WTC11 (cell line): ENCODE measurements at regions not wholly inside any gene's neighbourhood (a gene's known extent, or its start where the extent isn't known, plus 50 kb on each side); places are given as distances from the start of the nearest gene placed in this dataset.

Experiments used
- ATAC-seq: fragments of 200-7000 bp; cut with Tn5 transposase; 2 replicates; pipeline ENCODE4 v1.10.0; 2021; ENCODE audit warnings: mild to moderate bottlenecking, moderate library complexity
- CTCF ChIA-PET: fragments of 300-600 bp; sonication (Branson Sonifier 250); formaldehyde crosslinking; loops from one replicate; lab custom pipeline; 2021; ENCODE audit warnings: antibody characterized with exemption; lab: Charles Lee
- POLR2A ChIA-PET: fragments of 350-600 bp; sonication (Branson Sonifier 250); formaldehyde crosslinking; loops from one replicate; lab custom pipeline; 2021; ENCODE audit warnings: antibody characterized with exemption; lab: Charles Lee
- DNase-seq: peaks from one replicate; pipeline ENCODE4 v3.0.0; 2021; ENCODE audit warnings: low spot score
- H3K27ac Mint-ChIP-seq: 2 replicates; pipeline ENCODE4 v1.8.0; 2021; ENCODE audit warnings: mixed read lengths
- H3K27me3 Mint-ChIP-seq: 2 replicates; pipeline ENCODE4 v1.8.0; 2021; ENCODE audit warnings: low read depth, mild to moderate bottlenecking, moderate library complexity, mixed read lengths
- H3K36me3 Mint-ChIP-seq: 2 replicates; pipeline ENCODE4 v1.8.0; 2021; ENCODE audit warnings: mixed read lengths
- H3K4me1 Mint-ChIP-seq: 2 replicates; pipeline ENCODE4 v1.8.0; 2022; ENCODE audit warnings: mixed read lengths
- H3K4me3 Mint-ChIP-seq: 2 replicates; pipeline ENCODE4 v1.8.0; 2021; ENCODE audit warnings: mild to moderate bottlenecking, moderate library complexity, mixed read lengths
- H3K9me3 Mint-ChIP-seq: 2 replicates; pipeline ENCODE4 v1.8.0; 2021; ENCODE audit warnings: mixed read lengths
- ARID4B ChIP-seq: sonication (generic); formaldehyde crosslinking; IDR thresholded peaks from 2 replicates; pipeline ENCODE4 v1.8.0; 2023; ENCODE audit warnings: missing genetic modification reagents, mild to moderate bottlenecking, borderline replicate concordance
- EMX1 ChIP-seq: fragments of 250-450 bp; sonication (Bioruptor Pico); IDR thresholded peaks from 2 replicates; pipeline ENCODE4 v1.8.0; 2021; ENCODE audit warnings: mild to moderate bottlenecking
- IRF2 ChIP-seq: sonication (generic); formaldehyde crosslinking; IDR thresholded peaks from 2 replicates; pipeline ENCODE4 v1.8.0; 2022; ENCODE audit warnings: low read depth, missing genetic modification reagents, borderline replicate concordance
- MYBL2 ChIP-seq: sonication (generic); formaldehyde crosslinking; IDR thresholded peaks from 2 replicates; pipeline ENCODE4 v1.8.1; 2023; ENCODE audit warnings: mild to moderate bottlenecking, moderate library complexity, missing genetic modification reagents
- NR2C2 ChIP-seq: sonication (generic); formaldehyde crosslinking; IDR thresholded peaks from 2 replicates; pipeline ENCODE4 v1.8.0; 2022; ENCODE audit warnings: mild to moderate bottlenecking, missing genetic modification reagents
- PRRX2 ChIP-seq: fragments of 250-450 bp; sonication (Bioruptor Pico); IDR thresholded peaks from 2 replicates; pipeline ENCODE4 v1.8.0; 2021; ENCODE audit warnings: mild to moderate bottlenecking
- TEAD4 ChIP-seq: sonication (generic); formaldehyde crosslinking; IDR thresholded peaks from 2 replicates; pipeline ENCODE4 v1.8.0; 2022; ENCODE audit warnings: mild to moderate bottlenecking, missing genetic modification reagents
- ZNF317 ChIP-seq: sonication (generic); formaldehyde crosslinking; IDR thresholded peaks from 2 replicates; pipeline ENCODE4 v1.8.1; 2023; ENCODE audit warnings: low read depth, mild to moderate bottlenecking, moderate library complexity, missing genetic modification reagents, borderline replicate concordance
- ZNF423 ChIP-seq: fragments of 250-450 bp; sonication (Bioruptor Pico); IDR thresholded peaks from 2 replicates; pipeline ENCODE4 v2.1.2; 2022; ENCODE audit warnings: mild to moderate bottlenecking, moderate library complexity
- TF ChIP-seq, protein P1 (sequence below): sonication (generic); formaldehyde crosslinking; IDR thresholded peaks from 2 replicates; pipeline ENCODE4 v1.8.1; 2023; ENCODE audit warnings: mild to moderate bottlenecking, missing genetic modification reagents, borderline replicate concordance
- TF ChIP-seq, protein P2 (sequence below): sonication (generic); formaldehyde crosslinking; IDR thresholded peaks from 2 replicates; pipeline ENCODE4 v1.8.1; 2022; ENCODE audit warnings: mild to moderate bottlenecking, moderate library complexity, missing genetic modification reagents
- TF ChIP-seq, protein P3 (sequence below): sonication (generic); formaldehyde crosslinking; IDR thresholded peaks from 2 replicates; pipeline ENCODE4 v1.8.1; 2022; ENCODE audit warnings: missing genetic modification reagents, borderline replicate concordance
- TF ChIP-seq, protein P4 (sequence below): sonication (generic); formaldehyde crosslinking; IDR thresholded peaks from 2 replicates; pipeline ENCODE4 v1.8.1; 2023; ENCODE audit warnings: mild to moderate bottlenecking, missing genetic modification reagents

- DNase-seq (no peak), ATAC-seq (no peak)
- Mint-ChIP-seq H3K4me3 (no peak overlapping the region), H3K27me3 (no peaks in the 10 kb centered on the region), H3K4me1 (no peaks in the 10 kb centered on the region), H3K27ac (no peak overlapping the region), H3K36me3 (no peaks in the 10 kb centered on the region), H3K9me3 (no peaks in the 10 kb centered on the region; the same call in 1 of the 2 replicates)
- POLR2A ChIA-PET, result no interaction called here
- TF ChIP-seq NR2C2 (CRISPR knock-in tag) (no peak), PRRX2 (no peak), IRF2 (no peak), MYBL2 (CRISPR knock-in tag) (no peak), ARID4B (no peak)
- TF ChIP-seq, protein P1, sequence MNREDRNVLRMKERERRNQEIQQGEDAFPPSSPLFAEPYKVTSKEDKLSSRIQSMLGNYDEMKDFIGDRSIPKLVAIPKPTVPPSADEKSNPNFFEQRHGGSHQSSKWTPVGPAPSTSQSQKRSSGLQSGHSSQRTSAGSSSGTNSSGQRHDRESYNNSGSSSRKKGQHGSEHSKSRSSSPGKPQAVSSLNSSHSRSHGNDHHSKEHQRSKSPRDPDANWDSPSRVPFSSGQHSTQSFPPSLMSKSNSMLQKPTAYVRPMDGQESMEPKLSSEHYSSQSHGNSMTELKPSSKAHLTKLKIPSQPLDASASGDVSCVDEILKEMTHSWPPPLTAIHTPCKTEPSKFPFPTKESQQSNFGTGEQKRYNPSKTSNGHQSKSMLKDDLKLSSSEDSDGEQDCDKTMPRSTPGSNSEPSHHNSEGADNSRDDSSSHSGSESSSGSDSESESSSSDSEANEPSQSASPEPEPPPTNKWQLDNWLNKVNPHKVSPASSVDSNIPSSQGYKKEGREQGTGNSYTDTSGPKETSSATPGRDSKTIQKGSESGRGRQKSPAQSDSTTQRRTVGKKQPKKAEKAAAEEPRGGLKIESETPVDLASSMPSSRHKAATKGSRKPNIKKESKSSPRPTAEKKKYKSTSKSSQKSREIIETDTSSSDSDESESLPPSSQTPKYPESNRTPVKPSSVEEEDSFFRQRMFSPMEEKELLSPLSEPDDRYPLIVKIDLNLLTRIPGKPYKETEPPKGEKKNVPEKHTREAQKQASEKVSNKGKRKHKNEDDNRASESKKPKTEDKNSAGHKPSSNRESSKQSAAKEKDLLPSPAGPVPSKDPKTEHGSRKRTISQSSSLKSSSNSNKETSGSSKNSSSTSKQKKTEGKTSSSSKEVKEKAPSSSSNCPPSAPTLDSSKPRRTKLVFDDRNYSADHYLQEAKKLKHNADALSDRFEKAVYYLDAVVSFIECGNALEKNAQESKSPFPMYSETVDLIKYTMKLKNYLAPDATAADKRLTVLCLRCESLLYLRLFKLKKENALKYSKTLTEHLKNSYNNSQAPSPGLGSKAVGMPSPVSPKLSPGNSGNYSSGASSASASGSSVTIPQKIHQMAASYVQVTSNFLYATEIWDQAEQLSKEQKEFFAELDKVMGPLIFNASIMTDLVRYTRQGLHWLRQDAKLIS (CRISPR knock-in tag), result no peak
- TF ChIP-seq, protein P2, sequence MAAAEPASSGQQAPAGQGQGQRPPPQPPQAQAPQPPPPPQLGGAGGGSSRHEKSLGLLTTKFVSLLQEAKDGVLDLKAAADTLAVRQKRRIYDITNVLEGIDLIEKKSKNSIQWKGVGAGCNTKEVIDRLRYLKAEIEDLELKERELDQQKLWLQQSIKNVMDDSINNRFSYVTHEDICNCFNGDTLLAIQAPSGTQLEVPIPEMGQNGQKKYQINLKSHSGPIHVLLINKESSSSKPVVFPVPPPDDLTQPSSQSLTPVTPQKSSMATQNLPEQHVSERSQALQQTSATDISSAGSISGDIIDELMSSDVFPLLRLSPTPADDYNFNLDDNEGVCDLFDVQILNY (CRISPR knock-in tag), result no peak
- CTCF ChIA-PET, result no interaction called here
Observed at GRCh38 chr6:91720324-91720723, 1133.5 kb upstream of the MAP3K7 start.

- TF ChIP-seq ZNF423 (no peak), NR2C2 (CRISPR knock-in tag) (no peak)
- TF ChIP-seq, protein P3, sequence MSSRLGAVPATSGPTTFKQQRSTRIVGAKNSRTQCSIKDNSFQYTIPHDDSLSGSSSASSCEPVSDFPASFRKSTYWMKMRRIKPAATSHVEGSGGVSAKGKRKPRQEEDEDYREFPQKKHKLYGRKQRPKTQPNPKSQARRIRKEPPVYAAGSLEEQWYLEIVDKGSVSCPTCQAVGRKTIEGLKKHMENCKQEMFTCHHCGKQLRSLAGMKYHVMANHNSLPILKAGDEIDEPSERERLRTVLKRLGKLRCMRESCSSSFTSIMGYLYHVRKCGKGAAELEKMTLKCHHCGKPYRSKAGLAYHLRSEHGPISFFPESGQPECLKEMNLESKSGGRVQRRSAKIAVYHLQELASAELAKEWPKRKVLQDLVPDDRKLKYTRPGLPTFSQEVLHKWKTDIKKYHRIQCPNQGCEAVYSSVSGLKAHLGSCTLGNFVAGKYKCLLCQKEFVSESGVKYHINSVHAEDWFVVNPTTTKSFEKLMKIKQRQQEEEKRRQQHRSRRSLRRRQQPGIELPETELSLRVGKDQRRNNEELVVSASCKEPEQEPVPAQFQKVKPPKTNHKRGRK (CRISPR knock-in tag), result no peak
- POLR2A ChIA-PET, result no interaction called here
- ATAC-seq (no peak), DNase-seq (no peak)
- CTCF ChIA-PET, result no interaction called here
- Mint-ChIP-seq H3K9me3 (no peaks in the 10 kb centered on the region; the same call in 1 of the 2 replicates), H3K4me3 (no peak overlapping the region), H3K4me1 (no peaks in the 10 kb centered on the region), H3K27me3 (no peaks in the 10 kb centered on the region), H3K27ac (no peak overlapping the region), H3K36me3 (no peaks in the 10 kb centered on the region)
Observed at GRCh38 chr6:91719414-91719813, 1132.5 kb upstream of the MAP3K7 start.

DNA sequence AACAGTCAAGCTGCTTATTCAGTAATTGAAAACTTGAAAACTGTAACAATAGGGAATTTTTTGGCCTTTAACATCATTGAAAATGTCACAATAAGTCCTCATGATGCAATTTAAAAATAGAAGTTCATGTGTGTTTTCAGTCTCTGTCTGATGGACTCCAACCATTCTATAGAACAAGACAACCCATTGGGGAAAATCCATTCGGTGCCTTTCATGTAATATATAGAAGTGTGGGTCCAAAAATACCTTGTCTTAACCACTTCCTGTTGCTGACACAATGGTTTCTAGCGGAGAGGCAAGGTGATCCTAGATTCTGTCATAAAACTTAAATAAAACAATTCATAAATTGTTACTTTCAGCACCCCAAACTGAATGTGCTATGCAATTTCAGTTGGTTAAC lies 1131.3 kb upstream of the MAP3K7 start:
- H3K4me1 Mint-ChIP-seq, result no peaks in the 10 kb centered on the region

More for the DNA sequence above, 1131.3 kb upstream of the MAP3K7 start:
- no peak for ATAC-seq
- H3K9me3 Mint-ChIP-seq, result no peaks in the 10 kb centered on the region
- CTCF ChIA-PET, result no interaction called here
- DNase-seq, result no peak
- TF ChIP-seq EMX1 (CRISPR knock-in tag), result no peak
- no peak for TF ChIP-seq TEAD4 (CRISPR knock-in tag)
- TF ChIP-seq, protein P4, sequence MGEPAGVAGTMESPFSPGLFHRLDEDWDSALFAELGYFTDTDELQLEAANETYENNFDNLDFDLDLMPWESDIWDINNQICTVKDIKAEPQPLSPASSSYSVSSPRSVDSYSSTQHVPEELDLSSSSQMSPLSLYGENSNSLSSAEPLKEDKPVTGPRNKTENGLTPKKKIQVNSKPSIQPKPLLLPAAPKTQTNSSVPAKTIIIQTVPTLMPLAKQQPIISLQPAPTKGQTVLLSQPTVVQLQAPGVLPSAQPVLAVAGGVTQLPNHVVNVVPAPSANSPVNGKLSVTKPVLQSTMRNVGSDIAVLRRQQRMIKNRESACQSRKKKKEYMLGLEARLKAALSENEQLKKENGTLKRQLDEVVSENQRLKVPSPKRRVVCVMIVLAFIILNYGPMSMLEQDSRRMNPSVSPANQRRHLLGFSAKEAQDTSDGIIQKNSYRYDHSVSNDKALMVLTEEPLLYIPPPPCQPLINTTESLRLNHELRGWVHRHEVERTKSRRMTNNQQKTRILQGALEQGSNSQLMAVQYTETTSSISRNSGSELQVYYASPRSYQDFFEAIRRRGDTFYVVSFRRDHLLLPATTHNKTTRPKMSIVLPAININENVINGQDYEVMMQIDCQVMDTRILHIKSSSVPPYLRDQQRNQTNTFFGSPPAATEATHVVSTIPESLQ (CRISPR knock-in tag), result no peak
- no peak for TF ChIP-seq ZNF317 (CRISPR knock-in tag)
- TF ChIP-seq, all 79 proteins: peak for 0
- H3K4me3 Mint-ChIP-seq, result no peak overlapping the region
- H3K36me3 Mint-ChIP-seq, result no peaks in the 10 kb centered on the region
- POLR2A ChIA-PET, result no interaction called here
- no peaks in the 10 kb centered on the region for H3K27me3 Mint-ChIP-seq
- H3K27ac Mint-ChIP-seq, result no peak overlapping the region
